ENCODE measurements at regions not wholly inside any gene's neighbourhood (a gene's known extent, or its start where the extent isn't known, plus 50 kb on each side); places are given as distances from the start of the nearest gene placed in this dataset.

DNA sequence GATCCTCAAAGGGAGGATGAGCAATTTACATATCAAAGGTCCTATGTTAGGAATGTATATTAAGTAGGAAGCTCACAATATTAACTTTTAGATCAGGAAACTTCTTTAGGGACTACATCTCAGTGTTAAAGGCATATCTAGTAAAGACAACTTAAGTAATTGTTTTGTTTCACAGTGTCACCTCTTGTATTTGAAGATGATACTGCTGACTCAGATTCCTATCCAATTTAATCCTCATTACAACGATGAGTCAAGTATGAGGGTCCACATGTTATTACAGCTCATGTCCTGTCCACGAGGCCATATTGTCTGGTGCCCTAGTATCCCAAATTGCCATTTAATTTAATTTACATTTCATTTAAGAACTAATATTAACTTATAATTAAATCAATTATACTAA is 523.9 kb downstream of the CCDC85A start:
- no peak overlapping the region for H3K27ac Mint-ChIP-seq
- Histone ChIP-seq H3K4me1 (ENCODE audit: control insufficient read depth, insufficient read depth, low read length, poor library complexity, severe bottlenecking) (no peaks in the 10 kb centered on the region), H3K36me3 (ENCODE audit: control insufficient read depth, insufficient read depth, low read length) (no peaks in the 10 kb centered on the region), H3K9me3 (ENCODE audit: control insufficient read depth in 2 of 2, low read length in 2 of 2) (no peaks in the 10 kb centered on the region), H3K4me3 (ENCODE audit: low read depth, low read length) (no peak overlapping the region), H3K27me3 (ENCODE audit: control insufficient read depth, insufficient read depth, low read length) (no peaks in the 10 kb centered on the region), H3K27ac (ENCODE audit: insufficient read depth, low read length, poor library complexity, severe bottlenecking) (no peak overlapping the region)
- H3K4me3 Mint-ChIP-seq, result no peak overlapping the region
- no peaks in the 10 kb centered on the region for H3K4me1 Mint-ChIP-seq
- DNase-seq (no peak), ATAC-seq (ENCODE audit: low read depth in 2 of 2) (no peak)
- peaks cover 0 to 10% (median 6%) of the 10 kb centered on the region in 7 donors for H3K9me3 Mint-ChIP-seq
- H3K27me3 Mint-ChIP-seq, result no peaks in the 10 kb centered on the region
- H3K36me3 Mint-ChIP-seq, result no peaks in the 10 kb centered on the region

DNA sequence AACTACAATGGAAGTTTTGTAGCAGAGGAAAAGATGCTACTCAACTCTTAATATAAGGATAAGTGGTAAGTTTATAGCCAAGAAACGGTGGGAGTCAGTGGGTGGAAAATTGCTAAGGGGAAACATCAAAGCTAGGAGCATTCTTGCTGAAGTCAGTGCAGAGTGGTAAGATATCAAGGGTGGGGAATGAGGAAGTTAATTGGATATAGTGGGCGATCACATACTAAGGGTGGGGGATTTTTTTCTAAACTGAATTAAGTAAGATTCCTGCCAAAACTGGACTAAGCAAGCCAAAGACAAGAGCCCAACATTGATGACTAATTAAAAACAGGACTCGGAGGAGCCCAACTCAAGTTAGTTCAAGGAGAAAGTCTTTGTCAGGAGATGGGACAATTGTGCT is 525.4 kb downstream of the CCDC85A start:
- H3K4me3 Mint-ChIP-seq, result no peak overlapping the region
- ATAC-seq (ENCODE audit: low read depth in 2 of 2), result no peak
- H3K27me3 Mint-ChIP-seq, result no peaks in the 10 kb centered on the region
- Histone ChIP-seq H3K4me1 (ENCODE audit: control insufficient read depth, insufficient read depth, low read length, poor library complexity, severe bottlenecking) (no peaks in the 10 kb centered on the region), H3K36me3 (ENCODE audit: control insufficient read depth, insufficient read depth, low read length) (no peaks in the 10 kb centered on the region), H3K27me3 (ENCODE audit: control insufficient read depth, insufficient read depth, low read length) (no peaks in the 10 kb centered on the region), H3K9me3 (ENCODE audit: control insufficient read depth in 2 of 2, low read length in 2 of 2) (no peaks in the 10 kb centered on the region), H3K27ac (ENCODE audit: insufficient read depth, low read length, poor library complexity, severe bottlenecking) (no peak overlapping the region), H3K4me3 (ENCODE audit: low read depth, low read length) (no peak overlapping the region)
- DNase-seq, result no peak
- no peaks in the 10 kb centered on the region for H3K36me3 Mint-ChIP-seq
- peaks cover 0 to 13% (median 6%) of the 10 kb centered on the region in 7 donors for H3K9me3 Mint-ChIP-seq
- H3K4me1 Mint-ChIP-seq, result no peaks in the 10 kb centered on the region
- H3K27ac Mint-ChIP-seq, result peak overlapping the region in 1 of 3 donors; percentile 8

DNA sequence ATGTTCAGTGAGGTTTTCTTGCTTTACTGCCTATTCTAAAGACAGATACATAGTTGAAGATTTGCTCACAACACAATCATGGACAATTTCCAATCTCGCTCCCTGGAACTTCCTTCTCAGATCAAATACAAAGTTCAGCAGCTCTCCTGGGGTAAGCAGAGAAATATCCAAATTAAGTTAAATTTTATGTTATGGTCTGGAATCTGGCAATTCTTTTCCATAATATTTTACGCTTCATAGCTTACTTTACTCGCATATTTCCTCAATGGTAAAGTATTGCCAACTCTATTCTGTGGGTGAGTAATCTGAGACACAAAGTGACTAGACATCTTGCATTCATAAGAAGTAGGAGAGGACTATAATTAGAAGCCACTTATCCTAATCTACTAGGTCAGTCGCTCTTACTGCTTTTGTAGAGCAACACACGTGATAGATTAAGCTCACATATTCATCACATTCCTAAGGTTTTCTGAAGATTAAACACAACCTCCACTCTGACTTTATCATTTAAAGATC is 529.4 kb downstream of the CCDC85A start:
- H3K4me3 ChIP-seq (ENCODE audit: low read depth, low read length), result no peak overlapping the region
- H3K27ac ChIP-seq (ENCODE audit: insufficient read depth, low read length, poor library complexity, severe bottlenecking), result no peak overlapping the region
- Mint-ChIP-seq H3K9me3 (peaks cover 0 to 17% (median 6%) of the 10 kb centered on the region in 7 donors), H3K36me3 (no peaks in the 10 kb centered on the region), H3K27me3 (no peaks in the 10 kb centered on the region), H3K4me1 (no peaks in the 10 kb centered on the region), H3K4me3 (no peak overlapping the region), H3K27ac (no peak overlapping the region)
- no peaks in the 10 kb centered on the region for H3K36me3 ChIP-seq (ENCODE audit: control insufficient read depth, insufficient read depth, low read length)
- ATAC-seq (ENCODE audit: low read depth in 2 of 2) (no peak), DNase-seq (no peak)
- H3K4me1 ChIP-seq (ENCODE audit: control insufficient read depth, insufficient read depth, low read length, poor library complexity, severe bottlenecking), result no peaks in the 10 kb centered on the region
- H3K27me3 ChIP-seq (ENCODE audit: control insufficient read depth, insufficient read depth, low read length), result no peaks in the 10 kb centered on the region
- H3K9me3 ChIP-seq (ENCODE audit: control insufficient read depth in 2 of 2, low read length in 2 of 2), result peaks cover 0 to 3% of the 10 kb centered on the region in 2 experiments

DNA sequence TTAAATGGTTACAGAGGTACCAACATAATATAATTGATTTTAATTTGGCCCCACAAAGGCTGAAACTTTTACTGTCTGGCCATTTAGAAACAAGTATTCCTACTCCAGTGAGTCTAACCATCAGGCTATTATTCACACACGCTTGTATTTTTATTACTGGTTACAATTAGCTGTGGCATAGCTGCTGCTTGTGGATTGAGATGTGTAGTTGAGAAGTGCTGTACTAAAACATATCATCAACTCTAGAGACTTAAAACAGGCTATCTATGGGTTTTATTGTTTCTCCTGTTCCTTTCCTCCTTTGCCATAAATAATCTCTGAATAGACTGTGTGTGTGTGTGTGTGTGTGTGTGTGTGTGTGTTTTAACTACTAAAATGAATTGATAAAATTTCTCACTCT is 530.2 kb downstream of the CCDC85A start:
- Histone ChIP-seq H3K4me3 (ENCODE audit: low read depth, low read length) (no peak overlapping the region), H3K36me3 (ENCODE audit: control insufficient read depth, insufficient read depth, low read length) (no peaks in the 10 kb centered on the region), H3K27ac (ENCODE audit: insufficient read depth, low read length, poor library complexity, severe bottlenecking) (no peak overlapping the region), H3K4me1 (ENCODE audit: control insufficient read depth, insufficient read depth, low read length, poor library complexity, severe bottlenecking) (no peaks in the 10 kb centered on the region), H3K9me3 (ENCODE audit: control insufficient read depth in 2 of 2, low read length in 2 of 2) (peaks cover 0 to 3% of the 10 kb centered on the region in 2 experiments), H3K27me3 (ENCODE audit: control insufficient read depth, insufficient read depth, low read length) (no peaks in the 10 kb centered on the region)
- Mint-ChIP-seq H3K27ac (no peak overlapping the region), H3K27me3 (no peaks in the 10 kb centered on the region), H3K4me1 (no peaks in the 10 kb centered on the region), H3K36me3 (no peaks in the 10 kb centered on the region), H3K4me3 (no peak overlapping the region), H3K9me3 (peaks cover 0 to 23% (median 7%) of the 10 kb centered on the region in 7 donors)
- ATAC-seq (ENCODE audit: low read depth in 2 of 2) (no peak), DNase-seq (no peak)

DNA sequence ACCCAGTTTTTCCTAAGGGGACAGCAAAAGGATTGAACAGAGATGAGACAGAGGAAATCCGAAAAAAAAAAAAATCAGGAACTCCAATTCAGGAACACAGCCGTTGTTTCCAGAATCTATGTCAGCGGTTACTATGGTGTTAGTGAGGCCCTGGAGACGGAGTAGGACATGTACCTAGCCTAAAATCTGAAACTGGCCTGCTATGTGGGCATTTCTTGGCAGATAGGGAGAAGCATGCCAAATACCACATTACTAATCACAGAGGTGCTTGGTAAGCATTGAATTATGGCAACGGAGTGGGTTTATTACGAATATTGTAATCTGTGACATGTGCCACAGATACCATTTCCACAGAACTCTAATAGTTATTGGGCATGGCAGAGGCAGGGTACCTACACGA is 530.6 kb downstream of the CCDC85A start:
- no peaks in the 10 kb centered on the region for H3K27me3 Mint-ChIP-seq
- H3K9me3 Mint-ChIP-seq, result peaks cover 0 to 25% (median 6%) of the 10 kb centered on the region in 7 donors
- H3K4me1 ChIP-seq (ENCODE audit: control insufficient read depth, insufficient read depth, low read length, poor library complexity, severe bottlenecking), result no peaks in the 10 kb centered on the region
- H3K36me3 Mint-ChIP-seq, result no peaks in the 10 kb centered on the region
- no peak overlapping the region for H3K27ac Mint-ChIP-seq
- no peak overlapping the region for H3K4me3 ChIP-seq (ENCODE audit: low read depth, low read length)
- H3K4me3 Mint-ChIP-seq, result no peak overlapping the region
- H3K36me3 ChIP-seq (ENCODE audit: control insufficient read depth, insufficient read depth, low read length), result no peaks in the 10 kb centered on the region
- H3K27ac ChIP-seq (ENCODE audit: insufficient read depth, low read length, poor library complexity, severe bottlenecking), result no peak overlapping the region
- ATAC-seq (ENCODE audit: low read depth in 2 of 2) (no peak), DNase-seq (no peak)
- peaks cover 0 to 3% of the 10 kb centered on the region in 2 experiments for H3K9me3 ChIP-seq (ENCODE audit: control insufficient read depth in 2 of 2, low read length in 2 of 2)
- no peaks in the 10 kb centered on the region for H3K27me3 ChIP-seq (ENCODE audit: control insufficient read depth, insufficient read depth, low read length)
- no peaks in the 10 kb centered on the region for H3K4me1 Mint-ChIP-seq

DNA sequence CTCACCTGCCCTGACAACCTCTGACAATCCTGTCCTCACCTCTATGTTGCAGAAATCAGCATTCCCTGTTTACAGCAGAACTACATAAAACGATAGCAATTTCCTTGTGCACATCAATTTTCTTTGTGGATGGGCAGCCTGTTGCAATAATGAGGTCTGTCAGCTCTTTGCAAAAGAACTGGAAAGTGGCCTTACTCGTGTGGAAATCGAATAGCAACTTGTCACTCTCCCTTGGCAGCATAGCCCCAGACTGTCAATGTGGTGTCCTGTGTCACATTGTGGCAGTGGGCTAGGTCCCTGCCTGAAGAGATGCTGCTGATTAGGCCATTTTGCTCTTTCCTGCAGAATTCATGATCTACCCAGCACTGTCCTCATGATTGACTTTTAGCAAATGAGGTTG is 531.9 kb downstream of the CCDC85A start:
- H3K9me3 Mint-ChIP-seq, result peaks cover 0 to 30% (median 6%) of the 10 kb centered on the region in 7 donors
- Histone ChIP-seq H3K4me1 (ENCODE audit: control insufficient read depth, insufficient read depth, low read length, poor library complexity, severe bottlenecking) (no peaks in the 10 kb centered on the region), H3K27ac (ENCODE audit: insufficient read depth, low read length, poor library complexity, severe bottlenecking) (no peak overlapping the region), H3K9me3 (ENCODE audit: control insufficient read depth in 2 of 2, low read length in 2 of 2) (peaks cover 1 to 3% of the 10 kb centered on the region in 2 experiments), H3K36me3 (ENCODE audit: control insufficient read depth, insufficient read depth, low read length) (no peaks in the 10 kb centered on the region), H3K27me3 (ENCODE audit: control insufficient read depth, insufficient read depth, low read length) (no peaks in the 10 kb centered on the region), H3K4me3 (ENCODE audit: low read depth, low read length) (no peak overlapping the region)
- H3K4me3 Mint-ChIP-seq, result no peak overlapping the region
- H3K4me1 Mint-ChIP-seq, result no peaks in the 10 kb centered on the region
- H3K27ac Mint-ChIP-seq, result no peak overlapping the region
- H3K36me3 Mint-ChIP-seq, result no peaks in the 10 kb centered on the region
- no peaks in the 10 kb centered on the region for H3K27me3 Mint-ChIP-seq
- ATAC-seq (ENCODE audit: low read depth in 2 of 2) (no peak), DNase-seq (no peak)

DNA sequence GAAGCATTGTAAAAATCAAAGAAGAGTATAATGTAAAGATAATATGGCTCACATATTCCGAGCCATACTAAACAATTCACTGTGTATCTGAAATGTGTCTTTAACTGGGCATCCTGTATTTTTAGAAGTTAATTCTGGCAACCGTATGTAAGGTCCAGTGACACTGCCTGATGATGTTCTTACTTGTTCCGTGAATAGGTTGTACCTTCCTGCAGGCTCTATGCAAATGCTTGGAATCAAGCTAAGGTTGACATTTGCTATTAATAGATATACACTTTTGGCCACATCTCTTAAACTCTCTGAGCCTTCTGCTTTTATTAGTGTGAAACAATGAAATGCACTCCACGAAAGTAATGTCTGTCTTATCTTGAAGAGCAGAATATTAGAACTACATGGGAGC is 534.6 kb downstream of the CCDC85A start:
- Mint-ChIP-seq H3K4me3 (no peak overlapping the region), H3K27ac (no peak overlapping the region), H3K27me3 (no peaks in the 10 kb centered on the region), H3K36me3 (no peaks in the 10 kb centered on the region), H3K4me1 (no peaks in the 10 kb centered on the region), H3K9me3 (peaks cover 1 to 28% (median 8%) of the 10 kb centered on the region in 7 donors)
- Histone ChIP-seq H3K27ac (ENCODE audit: insufficient read depth, low read length, poor library complexity, severe bottlenecking) (no peak overlapping the region), H3K27me3 (ENCODE audit: control insufficient read depth, insufficient read depth, low read length) (no peaks in the 10 kb centered on the region), H3K4me3 (ENCODE audit: low read depth, low read length) (no peak overlapping the region), H3K36me3 (ENCODE audit: control insufficient read depth, insufficient read depth, low read length) (no peaks in the 10 kb centered on the region), H3K9me3 (ENCODE audit: control insufficient read depth in 2 of 2, low read length in 2 of 2) (peaks cover 1 to 4% of the 10 kb centered on the region in 2 experiments), H3K4me1 (ENCODE audit: control insufficient read depth, insufficient read depth, low read length, poor library complexity, severe bottlenecking) (no peaks in the 10 kb centered on the region)
- ATAC-seq (ENCODE audit: low read depth in 2 of 2) (no peak), DNase-seq (no peak)

DNA sequence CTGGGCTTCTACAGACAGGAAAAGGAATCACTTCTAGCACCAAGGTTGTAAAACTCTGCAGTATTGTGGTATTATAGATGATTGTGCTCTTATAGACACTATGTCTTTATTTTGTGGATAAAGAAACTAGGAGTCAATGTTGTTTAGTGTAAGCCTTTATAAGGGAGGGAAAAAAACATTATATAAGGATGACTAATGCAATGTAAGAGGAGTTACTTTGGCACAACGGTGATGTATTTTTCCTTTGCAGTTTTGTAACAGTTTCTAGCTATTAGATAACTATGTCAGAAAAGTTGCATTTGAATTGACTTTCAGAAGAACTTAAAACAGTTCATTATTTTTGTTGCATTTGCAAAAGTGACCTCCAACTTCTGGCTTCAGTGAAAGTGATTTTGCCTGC is 545.4 kb downstream of the CCDC85A start:
- Mint-ChIP-seq H3K9me3 (peaks cover 0 to 19% (median 9%) of the 10 kb centered on the region in 7 donors), H3K36me3 (no peaks in the 10 kb centered on the region), H3K4me3 (no peak overlapping the region), H3K4me1 (no peaks in the 10 kb centered on the region), H3K27ac (no peak overlapping the region), H3K27me3 (no peaks in the 10 kb centered on the region)
- DNase-seq, result no peak
- ATAC-seq (ENCODE audit: low read depth in 2 of 2), result no peak
- Histone ChIP-seq H3K4me1 (ENCODE audit: control insufficient read depth, insufficient read depth, low read length, poor library complexity, severe bottlenecking) (no peaks in the 10 kb centered on the region), H3K4me3 (ENCODE audit: low read depth, low read length) (no peak overlapping the region), H3K9me3 (ENCODE audit: control insufficient read depth in 2 of 2, low read length in 2 of 2) (no peaks in the 10 kb centered on the region), H3K27ac (ENCODE audit: insufficient read depth, low read length, poor library complexity, severe bottlenecking) (no peak overlapping the region), H3K27me3 (ENCODE audit: control insufficient read depth, insufficient read depth, low read length) (no peaks in the 10 kb centered on the region), H3K36me3 (ENCODE audit: control insufficient read depth, insufficient read depth, low read length) (no peaks in the 10 kb centered on the region)

All from CD4-positive, CD25-positive, alpha-beta regulatory T cell (primary cell).